ENCODE measurements at regions not wholly inside any gene's neighbourhood (a gene's known extent, or its start where the extent isn't known, plus 50 kb on each side); places are given as distances from the start of the nearest gene placed in this dataset.

GRCh38 chr9:80875947-80876346 is 813.4 kb downstream of the TLE1 start:
- TF ChIP-seq CTCF (IDR thresholded peaks at IDR 0.05; ENCODE audit: low read depth, low read length, poor library complexity, severe bottlenecking) (no peak), EZH2phosphoT487 (IDR thresholded peaks at IDR 0.05; ENCODE audit: borderline replicate concordance, low read length) (no peak)
